Activated naive CD8-positive, alpha-beta T cell treated with anti-CD3 and anti-CD28 coated beads, Interleukin-2, amount 50 U/mL, for 24 hours (primary cell): ENCODE measurements at regions not wholly inside any gene's neighbourhood (a gene's known extent, or its start where the extent isn't known, plus 50 kb on each side); places are given as distances from the start of the nearest gene placed in this dataset.

Experiments
- ATAC-seq: fragments of 150-1000 bp; cut with Tn5 transposase; one replicate; pipeline ENCODE4 v1.10.0; 2021
- DNase-seq: peaks from one replicate; pipeline ENCODE4 v3.0.0; 2021
- H3K27ac Mint-ChIP-seq: one replicate; pipeline ENCODE4 v1.8.0; 2021; ENCODE audit warnings: mild to moderate bottlenecking, mixed read lengths
- H3K27me3 Mint-ChIP-seq: one replicate; pipeline ENCODE4 v1.8.0; 2021; ENCODE audit warnings: mixed read lengths
- H3K36me3 Mint-ChIP-seq: one replicate; pipeline ENCODE4 v1.8.0; 2021; ENCODE audit warnings: low read depth, mixed read lengths
- H3K4me1 Mint-ChIP-seq: one replicate; pipeline ENCODE4 v1.8.0; 2021; ENCODE audit warnings: mixed read lengths
- H3K4me3 Mint-ChIP-seq: one replicate; pipeline ENCODE4 v1.8.0; 2021; ENCODE audit warnings: mild to moderate bottlenecking, moderate library complexity, mixed read lengths
- H3K9me3 Mint-ChIP-seq: one replicate; pipeline ENCODE4 v1.8.0; 2021; ENCODE audit warnings: mixed read lengths

GRCh38 chr19:29111576-29111975 is 101.4 kb downstream of the UQCRFS1 start:
- Mint-ChIP-seq H3K4me1 (no peaks in the 10 kb centered on the region), H3K9me3 (no peaks in the 10 kb centered on the region), H3K27ac (no peak overlapping the region), H3K36me3 (no peaks in the 10 kb centered on the region), H3K27me3 (no peaks in the 10 kb centered on the region), H3K4me3 (no peak overlapping the region)
- ATAC-seq (no peak), DNase-seq (no peak)

GRCh38 chr19:29107831-29108230 is 105.1 kb downstream of the UQCRFS1 start:
- H3K27ac Mint-ChIP-seq: no peak overlapping the region
- no peaks in the 10 kb centered on the region for H3K9me3 Mint-ChIP-seq
- H3K4me3 Mint-ChIP-seq: no peak overlapping the region
- no peaks in the 10 kb centered on the region for H3K36me3 Mint-ChIP-seq
- ATAC-seq (no peak), DNase-seq (no peak)
- H3K27me3 Mint-ChIP-seq: no peaks in the 10 kb centered on the region
- H3K4me1 Mint-ChIP-seq: no peaks in the 10 kb centered on the region

- no peaks in the 10 kb centered on the region for H3K27me3 Mint-ChIP-seq
- H3K4me3 Mint-ChIP-seq: no peak overlapping the region
- no peaks in the 10 kb centered on the region for H3K36me3 Mint-ChIP-seq
- H3K4me1 Mint-ChIP-seq: no peaks in the 10 kb centered on the region
- no peak for ATAC-seq
- H3K27ac Mint-ChIP-seq: no peak overlapping the region
- H3K9me3 Mint-ChIP-seq: no peaks in the 10 kb centered on the region
- no peak for DNase-seq
Measured at GRCh38 chr19:29106346-29106885, 106.5 kb downstream of the UQCRFS1 start.

GRCh38 chr19:29105629-29106292 is 107.2 kb downstream of the UQCRFS1 start:
- ATAC-seq (no peak), DNase-seq (no peak)
- no peaks in the 10 kb centered on the region for H3K9me3 Mint-ChIP-seq
- H3K27ac Mint-ChIP-seq: no peak overlapping the region
- no peak overlapping the region for H3K4me3 Mint-ChIP-seq
- H3K4me1 Mint-ChIP-seq: no peaks in the 10 kb centered on the region
- no peaks in the 10 kb centered on the region for H3K27me3 Mint-ChIP-seq
- no peaks in the 10 kb centered on the region for H3K36me3 Mint-ChIP-seq

- H3K27me3 Mint-ChIP-seq: no peaks in the 10 kb centered on the region
Measured at GRCh38 chr19:29104605-29105241, 108.2 kb downstream of the UQCRFS1 start.

GRCh38 chr19:29098863-29099481 is 114.0 kb downstream of the UQCRFS1 start:
- Mint-ChIP-seq H3K27me3 (no peaks in the 10 kb centered on the region), H3K36me3 (no peaks in the 10 kb centered on the region), H3K4me1 (no peaks in the 10 kb centered on the region), H3K4me3 (no peak overlapping the region), H3K27ac (no peak overlapping the region), H3K9me3 (peaks cover 3% of the 10 kb centered on the region)
- no peak for DNase-seq
- no peak for ATAC-seq

More at GRCh38 chr19:29104605-29105241, 108.2 kb downstream of the UQCRFS1 start:
- Mint-ChIP-seq H3K4me3 (no peak overlapping the region), H3K27ac (no peak overlapping the region), H3K4me1 (no peaks in the 10 kb centered on the region), H3K9me3 (no peaks in the 10 kb centered on the region), H3K36me3 (no peaks in the 10 kb centered on the region)
- DNase-seq (no peak), ATAC-seq (no peak)

- ATAC-seq (no peak), DNase-seq (no peak)
- Mint-ChIP-seq H3K4me3 (no peak overlapping the region), H3K36me3 (no peaks in the 10 kb centered on the region), H3K9me3 (peaks cover 3% of the 10 kb centered on the region), H3K27ac (no peak overlapping the region), H3K4me1 (no peaks in the 10 kb centered on the region), H3K27me3 (no peaks in the 10 kb centered on the region)
Measured at GRCh38 chr19:29098091-29098490, 114.9 kb downstream of the UQCRFS1 start.

GRCh38 chr19:29096896-29097295 is 116.1 kb downstream of the UQCRFS1 start:
- Mint-ChIP-seq H3K27ac (no peak overlapping the region), H3K4me3 (no peak overlapping the region), H3K36me3 (no peaks in the 10 kb centered on the region), H3K27me3 (no peaks in the 10 kb centered on the region), H3K9me3 (peaks cover 3% of the 10 kb centered on the region), H3K4me1 (no peaks in the 10 kb centered on the region)
- ATAC-seq (no peak), DNase-seq (no peak)

GRCh38 chr19:29093553-29093908 is 119.4 kb downstream of the UQCRFS1 start:
- Mint-ChIP-seq H3K4me3 (no peak overlapping the region), H3K36me3 (no peaks in the 10 kb centered on the region), H3K27ac (no peak overlapping the region), H3K4me1 (no peaks in the 10 kb centered on the region), H3K9me3 (peaks cover 3% of the 10 kb centered on the region), H3K27me3 (no peaks in the 10 kb centered on the region)
- ATAC-seq (no peak), DNase-seq (no peak)

GRCh38 chr19:29092712-29093552 is 120.0 kb downstream of the UQCRFS1 start:
- no peaks in the 10 kb centered on the region for H3K36me3 Mint-ChIP-seq
- ATAC-seq (no peak), DNase-seq (no peak)
- H3K9me3 Mint-ChIP-seq: peaks cover 3% of the 10 kb centered on the region
- H3K4me1 Mint-ChIP-seq: no peaks in the 10 kb centered on the region
- no peak overlapping the region for H3K27ac Mint-ChIP-seq
- no peaks in the 10 kb centered on the region for H3K27me3 Mint-ChIP-seq
- H3K4me3 Mint-ChIP-seq: no peak overlapping the region

GRCh38 chr19:29090783-29091526 is 122.0 kb downstream of the UQCRFS1 start:
- Mint-ChIP-seq H3K27me3 (peaks cover 2% of the 10 kb centered on the region), H3K4me3 (no peak overlapping the region), H3K36me3 (no peaks in the 10 kb centered on the region), H3K4me1 (no peaks in the 10 kb centered on the region), H3K27ac (no peak overlapping the region), H3K9me3 (no peaks in the 10 kb centered on the region)
- ATAC-seq: no peak
- no peak for DNase-seq

- H3K27me3 Mint-ChIP-seq: peaks cover 6% of the 10 kb centered on the region
- H3K9me3 Mint-ChIP-seq: no peaks in the 10 kb centered on the region
- H3K4me1 Mint-ChIP-seq: no peaks in the 10 kb centered on the region
- no peak overlapping the region for H3K4me3 Mint-ChIP-seq
- H3K27ac Mint-ChIP-seq: no peak overlapping the region
- no peak for ATAC-seq
- no peaks in the 10 kb centered on the region for H3K36me3 Mint-ChIP-seq
- no peak for DNase-seq
Measured at GRCh38 chr19:29089315-29089870, 123.6 kb downstream of the UQCRFS1 start.

GRCh38 chr19:29088761-29089160 is 124.2 kb downstream of the UQCRFS1 start:
- H3K9me3 Mint-ChIP-seq: no peaks in the 10 kb centered on the region
- no peaks in the 10 kb centered on the region for H3K4me1 Mint-ChIP-seq
- H3K4me3 Mint-ChIP-seq: no peak overlapping the region
- ATAC-seq: no peak
- H3K27me3 Mint-ChIP-seq: peaks cover 6% of the 10 kb centered on the region
- no peaks in the 10 kb centered on the region for H3K36me3 Mint-ChIP-seq
- DNase-seq: no peak
- no peak overlapping the region for H3K27ac Mint-ChIP-seq

- no peaks in the 10 kb centered on the region for H3K9me3 Mint-ChIP-seq
- no peak for DNase-seq
- peaks cover 9% of the 10 kb centered on the region for H3K27me3 Mint-ChIP-seq
- no peak overlapping the region for H3K4me3 Mint-ChIP-seq
- no peaks in the 10 kb centered on the region for H3K4me1 Mint-ChIP-seq
- ATAC-seq: no peak
- no peak overlapping the region for H3K27ac Mint-ChIP-seq
- no peaks in the 10 kb centered on the region for H3K36me3 Mint-ChIP-seq
Measured at GRCh38 chr19:29086646-29087045, 126.3 kb downstream of the UQCRFS1 start.
